HepG2 (cell line): ENCODE measurements at regions not wholly inside any gene's neighbourhood (a gene's known extent, or its start where the extent isn't known, plus 50 kb on each side); places are given as distances from the start of the nearest gene placed in this dataset.

ENCODE experiments used
- ATAC-seq: fragments of 200-7000 bp; cut with Tn5 transposase; 3 replicates; pipeline ENCODE4 v1.9.1; 2020; ENCODE audit warnings: mild to moderate bottlenecking, moderate library complexity
- BruUV-seq: library from RNA; stranded (reverse); fragments of 400-500 nt; replicated peaks from 2 replicates; lab custom pipeline; 2021; lab: Mats Ljungman, UMichigan
- CTCF ChIA-PET: fragments of 300-600 bp; formaldehyde crosslinking; extraction: SDS; loops from one replicate; lab custom pipeline; 2021; ENCODE audit warnings: low total read pairs, inconsistent platforms, low intra/inter-chr PET ratio; lab: Yijun Ruan, JAX
- POLR2A ChIA-PET: fragments of 350-600 bp; sonication (Branson Sonifier 250); formaldehyde crosslinking; loops from one replicate; lab custom pipeline; 2020; ENCODE audit warnings: antibody characterized with exemption, inconsistent platforms; lab: Yijun Ruan, JAX
- DNase-seq: peaks from one replicate; pipeline ENCODE4 v3.0.0-alpha.2; 2015; ENCODE audit warnings: low spot score
- FAIRE-seq: peaks from 3 replicates; lab custom pipeline; 2011; peaks lifted over from hg19 to GRCh38; lab: Jason Lieb, UNC
- H2AFZ ChIP-seq: one replicate; pipeline ENCODE4 v1.6.1; 2011; ENCODE audit warnings: low read length, inconsistent platforms
- H3K27ac ChIP-seq: fragments of 300-600 bp; 3 replicates; pipeline ENCODE4 v1.8.0; 2011; ENCODE audit warnings: mixed run types, mild to moderate bottlenecking, mixed read lengths, low read length, inconsistent platforms; ENCODE audit not compliant: insufficient read depth; ENCODE audit errors: extremely low read length
- H3K27me3 ChIP-seq, 2 experiments: fragments of 200-600 bp in 1 of 2; 2 replicates in 1 of 2; 3 replicates in 1 of 2; pipeline versions ENCODE4 v1.6.0 to v1.8.0; 2011; ENCODE audit warnings: low read length in 2 of 2, mild to moderate bottlenecking in 2 of 2, moderate library complexity in 2 of 2, inconsistent platforms in 1 of 2; ENCODE audit not compliant: insufficient read depth in 2 of 2, control insufficient read depth in 1 of 2
- H3K36me3 ChIP-seq, 2 experiments: fragments of 200-600 bp in 1 of 2; replicated peaks in 1 of 2; 2 replicates in 1 of 2; 3 replicates in 1 of 2; pipeline versions ENCODE4 v1.5.1 to v1.8.0; 2011; ENCODE audit warnings: low read length in 2 of 2, inconsistent platforms in 1 of 2; ENCODE audit not compliant: insufficient read depth in 2 of 2, control insufficient read depth in 1 of 2
- H3K4me1 ChIP-seq: 2 replicates; pipeline ENCODE4 v1.5.1; 2012; ENCODE audit warnings: low read length, inconsistent platforms; ENCODE audit not compliant: insufficient read depth
- H3K4me2 ChIP-seq: 2 replicates; pipeline ENCODE4 v1.6.0; 2011; ENCODE audit warnings: low read depth, low read length, inconsistent platforms
- H3K4me3 ChIP-seq, 3 experiments: fragments of 200-600 bp in 1 of 3; sonication (generic), shearing (Covaris generic) in 1 of 3; replicated peaks in 1 of 3; 2 replicates each; pipeline ENCODE4 v1.5.1; 2011 to 2016; ENCODE audit warnings: low read length in 3 of 3, inconsistent platforms in 2 of 3, low read depth in 2 of 3, mild to moderate bottlenecking in 2 of 3, control low read depth in 1 of 3, mixed read lengths in 1 of 3; ENCODE audit not compliant: insufficient read depth in 1 of 3
- H3K79me2 ChIP-seq: one replicate; pipeline ENCODE4 v1.6.1; 2011; ENCODE audit warnings: low read length, inconsistent platforms; ENCODE audit not compliant: insufficient read depth
- H3K9ac ChIP-seq: 2 replicates; pipeline ENCODE4 v1.6.0; 2011; ENCODE audit warnings: mild to moderate bottlenecking, low read depth, low read length, inconsistent platforms; ENCODE audit not compliant: insufficient read depth
- H3K9me3 ChIP-seq: 2 replicates; pipeline ENCODE4 v1.5.1; 2012; ENCODE audit warnings: mild to moderate bottlenecking, low read length
- H4K20me1 ChIP-seq: 2 replicates; pipeline ENCODE4 v1.6.0; 2011; ENCODE audit warnings: inconsistent platforms, mild to moderate bottlenecking, low read length, moderate library complexity; ENCODE audit not compliant: insufficient read depth
- ELF1 ChIP-seq: sonication (generic); formaldehyde crosslinking; IDR thresholded peaks from 2 replicates; pipeline ENCODE4 v1.4.0; 2020; ENCODE audit warnings: missing genetic modification reagents
- POLR2G ChIP-seq: fragments of 200-400 bp; formaldehyde crosslinking; IDR thresholded peaks from 2 replicates; pipeline ENCODE4 v1.6.1; 2018; ENCODE audit warnings: mild to moderate bottlenecking, low read depth, low read length, moderate library complexity
- U2AF2 ChIP-seq: fragments of 200-400 bp; formaldehyde crosslinking; IDR thresholded peaks from 2 replicates; pipeline ENCODE4 v1.6.1; 2017; ENCODE audit warnings: low read depth, mild to moderate bottlenecking, low read length
- ZNF296 ChIP-seq: sonication (generic); formaldehyde crosslinking; conservative IDR thresholded peaks from 2 replicates; pipeline ENCODE4 v1.5.0; 2020; ENCODE audit warnings: mild to moderate bottlenecking, missing genetic modification reagents
- ZNF44 ChIP-seq: sonication (generic); formaldehyde crosslinking; IDR thresholded peaks from 2 replicates; pipeline ENCODE4 v1.5.1; 2020; ENCODE audit warnings: mild to moderate bottlenecking, missing genetic modification reagents
- ZNF503 ChIP-seq: sonication (generic); formaldehyde crosslinking; IDR thresholded peaks from 2 replicates; pipeline ENCODE4 v1.4.0; 2020; ENCODE audit warnings: missing genetic modification reagents
- ZSCAN5A ChIP-seq: sonication (generic); formaldehyde crosslinking; IDR thresholded peaks from 2 replicates; pipeline ENCODE4 v1.8.0; 2022; ENCODE audit warnings: mild to moderate bottlenecking, missing genetic modification reagents, borderline replicate concordance
- ZZZ3 ChIP-seq: sonication (generic); formaldehyde crosslinking; IDR thresholded peaks from 2 replicates; pipeline ENCODE4 v1.4.0; 2020; ENCODE audit warnings: missing genetic modification reagents, mild to moderate bottlenecking, borderline replicate concordance
- WGBS: methylation state at CpG from one replicate; pipeline ENCODE4 v1.1.6; 2017; ENCODE audit warnings: low lambda C conversion rate; 5-methylcytosine and 5-hydroxymethylcytosine counted together
- in situ Hi-C: cut with HindIII; loops from 2 replicates; pipeline ENCODE4 v1.10.0; 2017; ENCODE audit warnings: low pct_unique_long_range_greater_than_20kb; ENCODE audit not compliant: extremely low pct_ligation_motif_present
- intact Hi-C: fragments of 100-400 bp; cut with micrococcal nuclease; formaldehyde crosslinking; loops from one replicate; pipeline ENCODE4 v1.10.0; 2022; ENCODE audit not compliant: unreplicated experiment
- TF ChIP-seq, protein P1 (sequence below): IDR thresholded peaks from 2 replicates; pipeline ENCODE4 v1.6.1; 2016; ENCODE audit warnings: missing compliant biosample characterization, missing genetic modification reagents, borderline replicate concordance
- TF ChIP-seq, protein P2 (sequence below): sonication (generic); formaldehyde crosslinking; IDR thresholded peaks from 2 replicates; pipeline ENCODE4 v1.9.0; 2022; ENCODE audit warnings: low read depth, missing genetic modification reagents
- TF ChIP-seq, protein P3 (sequence below): IDR thresholded peaks from 2 replicates; pipeline ENCODE4 v1.6.1; 2016; ENCODE audit warnings: low read depth, borderline replicate concordance

GRCh38 chr1:84740050-84740714 lies 49.9 kb upstream of the SSX2IP start:
- no peaks in the 10 kb centered on the region; the same call in 1 of the 2 replicates for H3K4me1 ChIP-seq
- H3K4me3 ChIP-seq: no peak overlapping the region
- H3K36me3 ChIP-seq: no peaks in the 10 kb centered on the region
- DNase-seq (no peak), ATAC-seq (no peak), FAIRE-seq (no peak)
- no peaks in the 10 kb centered on the region for H3K9me3 ChIP-seq
- H3K27me3 ChIP-seq: no peaks in the 10 kb centered on the region; a peak in 1 of 5 replicates
- ChIA-PET CTCF (no interaction called here), POLR2A (no interaction called here)
- no peak overlapping the region for H3K4me2 ChIP-seq
- H3K27ac ChIP-seq: no peak overlapping the region
- TF ChIP-seq ZSCAN5A (CRISPR knock-in tag) (no peak), POLR2G (no peak), ZNF296 (CRISPR knock-in tag) (no peak), ELF1 (CRISPR knock-in tag) (no peak), ZNF44 (no peak), U2AF2 (no peak), ZNF503 (no peak), ZZZ3 (CRISPR knock-in tag) (no peak)
- TF ChIP-seq, protein P1, sequence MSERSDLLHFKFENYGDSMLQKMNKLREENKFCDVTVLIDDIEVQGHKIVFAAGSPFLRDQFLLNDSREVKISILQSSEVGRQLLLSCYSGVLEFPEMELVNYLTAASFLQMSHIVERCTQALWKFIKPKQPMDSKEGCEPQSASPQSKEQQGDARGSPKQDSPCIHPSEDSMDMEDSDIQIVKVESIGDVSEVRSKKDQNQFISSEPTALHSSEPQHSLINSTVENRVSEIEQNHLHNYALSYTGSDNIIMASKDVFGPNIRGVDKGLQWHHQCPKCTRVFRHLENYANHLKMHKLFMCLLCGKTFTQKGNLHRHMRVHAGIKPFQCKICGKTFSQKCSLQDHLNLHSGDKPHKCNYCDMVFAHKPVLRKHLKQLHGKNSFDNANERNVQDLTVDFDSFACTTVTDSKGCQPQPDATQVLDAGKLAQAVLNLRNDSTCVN: no peak
- TF ChIP-seq, protein P2, sequence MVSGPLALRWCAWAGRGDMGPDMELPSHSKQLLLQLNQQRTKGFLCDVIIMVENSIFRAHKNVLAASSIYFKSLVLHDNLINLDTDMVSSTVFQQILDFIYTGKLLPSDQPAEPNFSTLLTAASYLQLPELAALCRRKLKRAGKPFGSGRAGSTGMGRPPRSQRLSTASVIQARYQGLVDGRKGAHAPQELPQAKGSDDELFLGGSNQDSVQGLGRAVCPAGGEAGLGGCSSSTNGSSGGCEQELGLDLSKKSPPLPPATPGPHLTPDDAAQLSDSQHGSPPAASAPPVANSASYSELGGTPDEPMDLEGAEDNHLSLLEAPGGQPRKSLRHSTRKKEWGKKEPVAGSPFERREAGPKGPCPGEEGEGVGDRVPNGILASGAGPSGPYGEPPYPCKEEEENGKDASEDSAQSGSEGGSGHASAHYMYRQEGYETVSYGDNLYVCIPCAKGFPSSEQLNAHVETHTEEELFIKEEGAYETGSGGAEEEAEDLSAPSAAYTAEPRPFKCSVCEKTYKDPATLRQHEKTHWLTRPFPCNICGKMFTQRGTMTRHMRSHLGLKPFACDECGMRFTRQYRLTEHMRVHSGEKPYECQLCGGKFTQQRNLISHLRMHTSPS: no peak
- TF ChIP-seq, protein P3, sequence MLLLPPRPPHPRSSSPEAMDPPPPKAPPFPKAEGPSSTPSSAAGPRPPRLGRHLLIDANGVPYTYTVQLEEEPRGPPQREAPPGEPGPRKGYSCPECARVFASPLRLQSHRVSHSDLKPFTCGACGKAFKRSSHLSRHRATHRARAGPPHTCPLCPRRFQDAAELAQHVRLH: no peak
- BruUV-seq: no TSS peak
- intact Hi-C loops (no loop called here), in situ Hi-C loops (no loop called here)
- H3K9ac ChIP-seq: no peak overlapping the region
- 48% methylated on average over 2 of the region's 2 CpGs for WGBS
- no peaks in the 10 kb centered on the region for H4K20me1 ChIP-seq
- H2AFZ ChIP-seq: no peak overlapping the region
- no peaks in the 10 kb centered on the region for H3K79me2 ChIP-seq
